Ramos (cell line): ENCODE measurements at regions not wholly inside any gene's neighbourhood (a gene's known extent, or its start where the extent isn't known, plus 50 kb on each side); places are given as distances from the start of the nearest gene placed in this dataset.
"Not testable (repeated sequence)": the region's sequence is repeated elsewhere in the genome, so short reads cannot be mapped to it uniquely, and the experiment has no call there.

Source experiments
- in situ Hi-C: fragments of 300-500 bp; cut with MboI; formaldehyde crosslinking; loops from one replicate; pipeline ENCODE4 v1.14.3; 2022; ENCODE audit warnings: low sequenced_read_pairs; ENCODE audit not compliant: unreplicated experiment

- in situ Hi-C loops = no loop called here
These were observed 295.1 kb upstream of the ZNF337 start for GRCh38 chr20:25991756-25992130.

- in situ Hi-C loops = no loop called here
These were observed 294.6 kb upstream of the ZNF337 start for GRCh38 chr20:25991051-25991755.

GRCh38 chr20:25989686-25990085 is 293.0 kb upstream of the ZNF337 start:
- in situ Hi-C loops = not testable (repeated sequence)

DNA sequence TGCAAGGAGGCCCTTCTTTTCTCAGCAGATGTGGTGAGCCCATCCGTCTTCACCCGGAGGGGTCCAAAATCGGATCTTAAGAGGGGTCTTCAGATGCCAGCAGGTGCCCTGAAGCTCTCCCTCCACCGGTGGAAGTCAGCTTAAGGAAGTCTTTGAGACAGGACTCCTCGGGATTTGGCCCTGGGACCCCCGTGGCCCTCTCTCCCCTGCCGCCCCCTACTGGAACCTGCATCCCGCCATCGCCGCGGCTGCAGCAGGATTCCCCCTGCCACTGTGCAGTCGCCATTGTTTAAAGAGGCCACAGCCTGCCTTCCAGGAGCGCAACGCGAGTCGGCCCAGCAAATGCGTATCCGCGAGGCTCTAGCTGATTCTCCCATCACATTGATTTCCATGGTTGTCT is 292.5 kb upstream of the ZNF337 start:
- in situ Hi-C loops = no loop called here

GRCh38 chr20:25987928-25988560 is 291.4 kb upstream of the ZNF337 start:
- in situ Hi-C loops = not testable (repeated sequence)

- in situ Hi-C loops = no loop called here
These were observed 290.6 kb upstream of the ZNF337 start for GRCh38 chr20:25987073-25987927.

- in situ Hi-C loops = no loop called here
These were observed 288.9 kb upstream of the ZNF337 start for GRCh38 chr20:25985597-25985996.

- in situ Hi-C loops = no loop called here
These were observed 288.3 kb upstream of the ZNF337 start for GRCh38 chr20:25984933-25985332.

- in situ Hi-C loops = not testable (repeated sequence)
These were observed 286.0 kb upstream of the ZNF337 start for GRCh38 chr20:25982701-25983100.

DNA sequence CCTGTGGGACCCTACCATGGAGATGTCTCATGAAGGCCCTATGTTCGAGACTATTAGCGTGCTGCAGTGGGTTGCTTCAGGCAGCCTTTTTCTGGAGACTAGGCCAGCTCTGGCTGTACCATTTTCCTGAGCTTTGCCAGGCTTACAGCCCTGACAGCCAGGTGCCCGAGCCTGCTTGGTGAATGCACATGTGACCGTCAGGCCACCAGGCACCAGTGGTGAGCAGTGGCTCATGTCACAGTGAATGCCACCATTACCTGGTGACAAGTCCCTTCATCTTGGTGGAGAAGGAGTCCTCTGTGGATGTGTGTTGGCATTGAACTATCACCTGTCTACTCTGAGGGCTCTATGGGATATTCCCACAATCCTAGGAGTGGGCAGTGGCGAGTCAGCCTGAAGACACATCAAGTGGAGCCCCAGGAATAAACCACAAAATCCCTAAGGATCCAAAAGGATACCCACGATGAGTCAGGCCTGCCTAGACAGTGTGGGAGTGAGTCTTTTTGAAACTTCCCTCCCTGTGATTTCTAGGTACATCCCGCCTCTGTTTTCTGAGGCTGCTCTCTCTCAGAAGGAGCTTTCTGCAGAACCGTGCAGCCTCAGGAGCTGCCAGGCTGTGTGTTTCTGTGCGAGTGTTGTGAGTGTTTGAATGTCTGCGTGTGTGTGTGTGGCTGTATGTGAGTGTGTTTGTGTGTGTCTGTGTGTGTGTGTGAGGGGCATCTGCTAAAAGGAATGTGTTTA is 282.0 kb upstream of the ZNF337 start:
- in situ Hi-C loops = not testable (repeated sequence)

DNA sequence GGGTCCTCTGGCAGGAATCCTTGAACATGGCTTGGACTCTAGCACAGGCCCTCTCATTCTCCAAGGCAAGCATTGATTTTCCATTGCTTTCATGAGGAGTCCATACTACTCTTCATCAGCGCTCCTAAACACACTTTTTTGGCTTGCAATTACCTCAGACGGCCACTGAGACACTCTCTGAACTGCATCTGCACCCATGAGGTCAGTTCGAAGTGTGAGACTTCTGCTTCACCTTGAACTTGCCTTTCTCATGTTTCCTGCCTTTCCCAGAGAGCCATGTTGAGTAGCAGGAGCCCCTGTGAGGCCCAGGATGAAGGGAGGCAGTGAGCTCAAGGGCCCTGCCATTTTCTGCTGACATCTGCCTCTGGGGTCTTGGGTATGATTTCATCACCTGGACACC is 279.2 kb upstream of the ZNF337 start:
- in situ Hi-C loops = not testable (repeated sequence)

DNA sequence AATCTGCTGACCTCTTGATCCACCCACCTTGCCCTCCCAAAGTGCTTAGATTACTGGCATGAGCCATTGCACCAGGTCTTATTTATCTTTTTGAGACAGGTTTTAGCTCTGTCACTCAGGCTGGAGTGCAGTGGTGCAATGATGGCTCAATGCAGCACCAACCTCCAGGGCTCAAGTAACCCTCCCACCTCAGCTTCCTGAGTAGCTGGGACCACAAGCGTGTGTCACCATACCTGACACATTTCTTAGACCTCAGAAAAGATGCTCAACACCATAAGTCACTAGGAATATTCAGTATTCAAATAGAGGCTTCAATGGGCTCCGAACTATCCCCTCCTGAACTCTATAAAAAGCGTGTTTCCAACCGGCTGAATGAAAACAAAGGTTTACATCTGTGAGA is 268.6 kb upstream of the ZNF337 start:
- in situ Hi-C loops = not testable (repeated sequence)

DNA sequence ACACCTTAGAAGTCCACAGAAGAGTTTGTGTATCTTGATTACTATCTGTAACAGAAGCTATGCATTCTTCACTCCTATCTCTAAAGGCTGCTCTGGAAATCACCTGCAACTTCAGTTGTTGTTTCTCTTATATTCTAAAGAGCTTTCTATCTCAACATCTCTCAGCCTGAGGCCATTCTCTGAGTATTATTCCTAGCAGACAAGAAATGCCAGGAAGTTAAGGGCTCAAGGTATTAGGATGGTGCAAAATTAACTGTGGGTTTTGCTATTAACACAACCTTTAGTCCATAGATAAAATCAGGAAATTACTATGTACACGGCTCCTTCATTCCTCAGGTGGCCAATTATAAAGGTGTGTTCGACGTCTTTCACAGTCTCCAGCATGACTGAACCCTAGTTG is 257.2 kb upstream of the ZNF337 start:
- in situ Hi-C loops = not testable (repeated sequence)

DNA sequence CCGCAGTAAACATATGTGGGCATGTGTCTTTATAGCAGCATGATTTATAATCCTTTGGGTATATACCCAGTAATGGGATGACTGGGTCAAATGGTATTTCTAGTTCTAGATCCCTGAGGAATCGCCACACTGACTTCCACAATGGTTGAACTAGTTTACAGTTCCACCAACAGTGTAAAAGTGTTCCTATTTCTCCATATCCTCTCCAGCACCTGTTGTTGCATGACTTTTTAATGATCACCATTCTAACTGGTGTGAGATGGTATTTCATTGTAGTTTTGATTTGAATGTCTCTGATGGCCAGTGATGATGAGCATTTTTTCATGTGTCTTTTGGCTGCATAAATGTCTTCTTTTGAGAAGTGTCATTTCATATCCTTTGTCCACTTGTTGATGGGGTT is 238.6 kb upstream of the ZNF337 start:
- in situ Hi-C loops = not testable (repeated sequence)

- in situ Hi-C loops = not testable (repeated sequence)
These were observed 236.2 kb upstream of the ZNF337 start for GRCh38 chr20:25932806-25933205.

DNA sequence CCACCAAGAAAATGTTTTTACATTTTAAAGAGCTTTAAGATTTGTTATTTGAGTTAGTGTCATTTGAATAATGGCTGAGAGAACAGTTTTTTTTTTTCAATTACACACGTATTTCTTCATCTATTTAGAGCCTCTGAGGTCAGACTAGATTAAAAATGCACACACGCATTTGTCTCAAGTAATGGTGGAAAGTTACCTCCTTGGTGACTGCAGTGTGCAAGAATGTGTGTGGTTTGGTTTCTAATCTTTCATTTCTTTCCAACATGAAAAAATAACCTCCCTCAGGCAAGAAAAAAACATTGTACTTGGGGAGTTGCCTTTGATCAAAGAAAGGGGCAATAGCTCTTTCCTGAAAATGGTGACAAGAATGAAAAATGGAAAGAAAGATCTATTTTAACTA is 235.5 kb upstream of the ZNF337 start:
- in situ Hi-C loops = not testable (repeated sequence)

DNA sequence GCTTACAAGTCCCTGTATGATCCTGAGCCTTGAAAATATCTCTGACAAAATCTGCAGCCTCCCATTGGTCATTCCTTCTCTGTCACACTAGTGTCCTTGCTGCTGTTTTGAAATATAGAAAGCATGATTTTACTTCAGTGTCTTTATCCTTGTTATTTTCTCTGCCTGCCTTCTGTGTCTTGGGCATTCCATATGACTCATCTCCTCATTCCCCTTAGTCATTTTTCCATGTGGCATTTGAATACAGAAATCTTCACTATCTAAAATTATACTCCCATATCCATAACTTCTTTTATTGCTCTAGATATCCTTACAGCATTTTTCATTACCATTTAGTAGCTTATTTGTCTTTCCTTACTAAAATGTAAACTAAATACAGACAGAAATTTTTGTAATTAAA is 205.7 kb upstream of the ZNF337 start:
- in situ Hi-C loops = not testable (repeated sequence)

DNA sequence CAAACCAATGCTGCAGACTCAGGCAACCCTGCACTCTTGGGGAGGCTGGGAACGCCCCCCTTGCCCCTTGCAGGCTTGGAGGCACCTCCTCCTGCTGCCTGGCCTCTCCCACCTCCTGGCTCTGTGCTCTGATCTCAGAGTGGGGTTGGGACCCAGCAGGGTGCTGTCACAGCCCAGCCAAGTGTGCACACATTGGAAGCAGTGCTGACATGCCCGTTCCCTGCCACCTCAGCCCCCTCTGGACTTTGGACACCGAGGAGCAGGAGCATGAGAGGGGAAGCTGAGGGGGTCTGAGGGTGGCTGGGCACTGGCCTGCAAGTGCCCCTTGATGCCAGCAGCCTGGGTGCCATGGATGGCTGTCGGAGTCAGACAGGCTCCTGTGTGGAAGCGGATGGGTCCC is 202.0 kb upstream of the ZNF337 start:
- in situ Hi-C loops = not testable (repeated sequence)

DNA sequence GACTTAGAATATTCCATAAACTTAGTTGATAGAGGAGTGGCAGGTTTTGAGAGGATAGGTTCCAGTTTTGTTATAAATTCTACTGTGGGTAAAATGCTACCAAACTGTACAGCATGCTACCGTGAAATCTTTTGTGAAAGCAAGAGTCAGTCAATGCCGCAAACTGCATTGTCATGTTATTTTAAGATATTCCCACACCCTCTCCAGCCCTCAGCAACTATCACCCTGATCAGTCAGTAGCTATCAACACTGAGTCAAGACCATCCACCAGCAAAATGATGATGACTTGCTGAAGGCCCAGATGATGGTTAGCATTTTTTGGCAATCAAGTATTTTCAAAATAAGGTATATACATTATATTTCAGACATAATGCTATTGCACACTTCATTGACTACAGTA is 182.4 kb upstream of the ZNF337 start:
- in situ Hi-C loops = not testable (repeated sequence)

GRCh38 chr20:25868650-25868979 is 172.0 kb upstream of the ZNF337 start:
- in situ Hi-C loops = not testable (repeated sequence)
